ENCODE measurements at regions not wholly inside any gene's neighbourhood (a gene's known extent, or its start where the extent isn't known, plus 50 kb on each side); places are given as distances from the start of the nearest gene placed in this dataset.

DNA sequence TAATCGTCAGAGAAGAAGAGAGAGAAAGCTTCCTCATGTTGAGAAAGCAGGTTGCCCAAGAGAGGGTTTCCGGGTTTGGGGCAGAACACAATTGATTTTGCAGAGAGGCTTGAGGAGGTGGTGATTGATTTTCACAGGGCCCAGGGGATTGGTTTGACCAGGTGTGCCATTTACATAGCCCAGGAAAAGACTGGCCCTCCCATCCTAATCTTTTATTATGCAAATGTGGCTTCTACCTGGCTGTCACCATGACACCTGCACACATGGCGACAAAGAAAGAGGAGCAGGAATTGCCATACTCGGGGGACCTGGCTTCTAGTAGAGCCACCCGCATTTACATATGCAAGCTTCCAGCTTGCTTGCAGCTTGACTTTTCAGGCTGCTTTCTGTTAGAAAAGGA is 405.3 kb downstream of the PPP4R3C start:
- H3K9ac ChIP-seq (ENCODE audit: extremely low read depth, low read length, poor library complexity, severe bottlenecking) = no peak overlapping the region
- no peaks in the 10 kb centered on the region for H3K27me3 ChIP-seq (ENCODE audit: control insufficient read depth, insufficient read depth, low read length, poor library complexity, severe bottlenecking)
- H3K4me3 Mint-ChIP-seq = no peak overlapping the region
- WGBS, 2 experiments (ENCODE audit: insufficient coverage in 1 of 2, insufficient read length in 1 of 2) = 77% methylated on average over 5 of the region's 5 CpGs; no CpG with 5 or more reads in 1 of the 2 experiments
- H3K27me3 Mint-ChIP-seq (ENCODE audit: insufficient read depth) = no peaks in the 10 kb centered on the region
- no peak overlapping the region for H3K4me3 ChIP-seq (ENCODE audit: low read length)
- H3K27ac ChIP-seq (ENCODE audit: low read depth, low read length) = no peak overlapping the region
- H3K4me1 ChIP-seq (ENCODE audit: control insufficient read depth, insufficient read depth, low read length) = no peaks in the 10 kb centered on the region
- no peaks in the 10 kb centered on the region for H3K9me3 ChIP-seq (ENCODE audit: control insufficient read depth, low read length)
- peaks cover 62% of the 10 kb centered on the region for H3K9me3 Mint-ChIP-seq
- H3K36me3 ChIP-seq (ENCODE audit: control insufficient read depth, insufficient read depth, low read length) = no peaks in the 10 kb centered on the region
- H3K36me3 Mint-ChIP-seq (ENCODE audit: low read depth) = no peaks in the 10 kb centered on the region
- DNase-seq = peak; percentile 71
- H3K27ac Mint-ChIP-seq = no peak overlapping the region
- no peaks in the 10 kb centered on the region for H3K4me1 Mint-ChIP-seq
- TF ChIP-seq, protein P1, sequence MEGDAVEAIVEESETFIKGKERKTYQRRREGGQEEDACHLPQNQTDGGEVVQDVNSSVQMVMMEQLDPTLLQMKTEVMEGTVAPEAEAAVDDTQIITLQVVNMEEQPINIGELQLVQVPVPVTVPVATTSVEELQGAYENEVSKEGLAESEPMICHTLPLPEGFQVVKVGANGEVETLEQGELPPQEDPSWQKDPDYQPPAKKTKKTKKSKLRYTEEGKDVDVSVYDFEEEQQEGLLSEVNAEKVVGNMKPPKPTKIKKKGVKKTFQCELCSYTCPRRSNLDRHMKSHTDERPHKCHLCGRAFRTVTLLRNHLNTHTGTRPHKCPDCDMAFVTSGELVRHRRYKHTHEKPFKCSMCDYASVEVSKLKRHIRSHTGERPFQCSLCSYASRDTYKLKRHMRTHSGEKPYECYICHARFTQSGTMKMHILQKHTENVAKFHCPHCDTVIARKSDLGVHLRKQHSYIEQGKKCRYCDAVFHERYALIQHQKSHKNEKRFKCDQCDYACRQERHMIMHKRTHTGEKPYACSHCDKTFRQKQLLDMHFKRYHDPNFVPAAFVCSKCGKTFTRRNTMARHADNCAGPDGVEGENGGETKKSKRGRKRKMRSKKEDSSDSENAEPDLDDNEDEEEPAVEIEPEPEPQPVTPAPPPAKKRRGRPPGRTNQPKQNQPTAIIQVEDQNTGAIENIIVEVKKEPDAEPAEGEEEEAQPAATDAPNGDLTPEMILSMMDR (conservative IDR thresholded peaks at IDR 0.05) = no peak

DNA sequence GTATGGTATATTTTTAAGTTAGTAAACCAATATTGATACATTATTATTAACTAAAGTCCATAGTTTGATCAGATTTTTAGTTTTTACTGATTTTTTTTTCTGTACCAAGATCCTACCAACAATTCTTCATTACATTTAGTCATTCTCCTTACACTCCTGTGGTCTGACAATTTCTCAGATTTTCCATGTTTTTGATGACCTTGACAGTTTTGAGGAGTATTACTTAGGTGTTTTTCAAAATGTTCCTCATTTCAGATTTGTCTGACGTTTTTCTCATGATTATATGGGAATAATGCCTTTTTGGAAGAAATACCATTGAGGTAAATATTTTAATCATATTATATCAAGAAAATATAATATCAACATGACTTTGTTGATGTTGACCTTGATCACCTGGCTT is 423.8 kb downstream of the PPP4R3C start:
- no peaks in the 10 kb centered on the region for H3K36me3 Mint-ChIP-seq (ENCODE audit: low read depth)
- WGBS, 2 experiments (ENCODE audit: insufficient coverage in 1 of 2, insufficient read length in 1 of 2) = no CpG with 5 or more reads among the region's 1 CpG
- Histone ChIP-seq H3K9me3 (ENCODE audit: control insufficient read depth, low read length) (no peaks in the 10 kb centered on the region), H3K4me3 (ENCODE audit: low read length) (no peak overlapping the region), H3K9ac (ENCODE audit: extremely low read depth, low read length, poor library complexity, severe bottlenecking) (no peak overlapping the region), H3K27ac (ENCODE audit: low read depth, low read length) (no peak overlapping the region), H3K4me1 (ENCODE audit: control insufficient read depth, insufficient read depth, low read length) (no peaks in the 10 kb centered on the region), H3K27me3 (ENCODE audit: control insufficient read depth, insufficient read depth, low read length, poor library complexity, severe bottlenecking) (no peaks in the 10 kb centered on the region), H3K36me3 (ENCODE audit: control insufficient read depth, insufficient read depth, low read length) (no peaks in the 10 kb centered on the region)
- DNase-seq = no peak
- no peaks in the 10 kb centered on the region for H3K4me1 Mint-ChIP-seq
- no peaks in the 10 kb centered on the region for H3K27me3 Mint-ChIP-seq (ENCODE audit: insufficient read depth)
- no peak overlapping the region for H3K27ac Mint-ChIP-seq
- TF ChIP-seq, protein P1 (conservative IDR thresholded peaks at IDR 0.05) = no peak
- H3K4me3 Mint-ChIP-seq = no peak overlapping the region
- H3K9me3 Mint-ChIP-seq = peaks cover 23% of the 10 kb centered on the region

- no peak overlapping the region for H3K9ac ChIP-seq (ENCODE audit: extremely low read depth, low read length, poor library complexity, severe bottlenecking)
- TF ChIP-seq, protein P1 (conservative IDR thresholded peaks at IDR 0.05) = no peak
- H3K4me3 ChIP-seq (ENCODE audit: low read length) = no peak overlapping the region
- H3K27me3 Mint-ChIP-seq (ENCODE audit: insufficient read depth) = no peaks in the 10 kb centered on the region
- no peak overlapping the region for H3K4me3 Mint-ChIP-seq
- no peaks in the 10 kb centered on the region for H3K9me3 ChIP-seq (ENCODE audit: control insufficient read depth, low read length)
- no peaks in the 10 kb centered on the region for H3K36me3 ChIP-seq (ENCODE audit: control insufficient read depth, insufficient read depth, low read length)
- no peak for DNase-seq
- no peaks in the 10 kb centered on the region for H3K4me1 Mint-ChIP-seq
- H3K27ac ChIP-seq (ENCODE audit: low read depth, low read length) = no peak overlapping the region
- no peaks in the 10 kb centered on the region for H3K27me3 ChIP-seq (ENCODE audit: control insufficient read depth, insufficient read depth, low read length, poor library complexity, severe bottlenecking)
- 91% methylated on average over 5 of the region's 5 CpGs; no CpG with 5 or more reads in 1 of the 2 experiments for WGBS, 2 experiments (ENCODE audit: insufficient coverage in 1 of 2, insufficient read length in 1 of 2)
- peaks cover 45% of the 10 kb centered on the region for H3K9me3 Mint-ChIP-seq
- H3K27ac Mint-ChIP-seq = no peak overlapping the region
- no peaks in the 10 kb centered on the region for H3K4me1 ChIP-seq (ENCODE audit: control insufficient read depth, insufficient read depth, low read length)
- no peaks in the 10 kb centered on the region for H3K36me3 Mint-ChIP-seq (ENCODE audit: low read depth)
These were observed 454.7 kb downstream of the PPP4R3C start for GRCh38 chrX:27008486-27008885.

Measured in endodermal cell (in vitro differentiated cells).